GM18499 (cell line): ENCODE measurements at regions not wholly inside any gene's neighbourhood (a gene's known extent, or its start where the extent isn't known, plus 50 kb on each side); places are given as distances from the start of the nearest gene placed in this dataset.
A peak's percentile ranks its signal among the peaks of the same experiment; 100 is the strongest.

Source experiments
- ATAC-seq: cut with Tn5 transposase; IDR thresholded peaks from one replicate; pipeline ENCODE4 v1.9.1; 2021; ENCODE audit warnings: moderate number of reproducible peaks; ENCODE audit not compliant: insufficient read depth, unreplicated experiment

- ATAC-seq: no peak
Measured at GRCh38 chr12:24198936-24199671, 249.6 kb upstream of the SOX5 start.

- ATAC-seq: no peak
Measured at GRCh38 chr12:24198070-24198469, 248.6 kb upstream of the SOX5 start.

- ATAC-seq: no peak
Measured at GRCh38 chr12:24197532-24197931, 248.1 kb upstream of the SOX5 start.

GRCh38 chr12:24195063-24195462 is 245.6 kb upstream of the SOX5 start:
- no peak for ATAC-seq

GRCh38 chr12:24191117-24191516 is 241.6 kb upstream of the SOX5 start:
- no peak for ATAC-seq

GRCh38 chr12:24185782-24186181 is 236.3 kb upstream of the SOX5 start:
- no peak for ATAC-seq

- ATAC-seq: peak; percentile 89
Measured at GRCh38 chr12:24177889-24178288, 228.4 kb upstream of the SOX5 start.

- ATAC-seq: no peak
Measured at GRCh38 chr12:24175929-24176328, 226.5 kb upstream of the SOX5 start.

- no peak for ATAC-seq
Measured at GRCh38 chr12:24175284-24175683, 225.8 kb upstream of the SOX5 start.

GRCh38 chr12:24173067-24173466 is 223.6 kb upstream of the SOX5 start:
- ATAC-seq: no peak

GRCh38 chr12:24172773-24173066 is 223.2 kb upstream of the SOX5 start:
- no peak for ATAC-seq

- peak; percentile 85 for ATAC-seq
Measured at GRCh38 chr12:24172031-24172772, 222.7 kb upstream of the SOX5 start.

- no peak for ATAC-seq
Measured at GRCh38 chr12:24155042-24155441, 205.6 kb upstream of the SOX5 start.

GRCh38 chr12:24153079-24153478 is 203.6 kb upstream of the SOX5 start:
- ATAC-seq: no peak

- no peak for ATAC-seq
Measured at GRCh38 chr12:24152270-24152669, 202.8 kb upstream of the SOX5 start.

- ATAC-seq: no peak
Measured at GRCh38 chr12:24143928-24144327, 194.5 kb upstream of the SOX5 start.

- no peak for ATAC-seq
Measured at GRCh38 chr12:24139035-24139434, 189.6 kb upstream of the SOX5 start.

- no peak for ATAC-seq
Measured at GRCh38 chr12:24138041-24138440, 188.6 kb upstream of the SOX5 start.

- ATAC-seq: no peak
Measured at GRCh38 chr12:24135158-24135850, 185.8 kb upstream of the SOX5 start.

GRCh38 chr12:24134092-24134491 is 184.6 kb upstream of the SOX5 start:
- ATAC-seq: no peak

- ATAC-seq: no peak
Measured at GRCh38 chr12:24133384-24133783, 183.9 kb upstream of the SOX5 start.
